ENCODE measurements at regions not wholly inside any gene's neighbourhood (a gene's known extent, or its start where the extent isn't known, plus 50 kb on each side); places are given as distances from the start of the nearest gene placed in this dataset.

DNA sequence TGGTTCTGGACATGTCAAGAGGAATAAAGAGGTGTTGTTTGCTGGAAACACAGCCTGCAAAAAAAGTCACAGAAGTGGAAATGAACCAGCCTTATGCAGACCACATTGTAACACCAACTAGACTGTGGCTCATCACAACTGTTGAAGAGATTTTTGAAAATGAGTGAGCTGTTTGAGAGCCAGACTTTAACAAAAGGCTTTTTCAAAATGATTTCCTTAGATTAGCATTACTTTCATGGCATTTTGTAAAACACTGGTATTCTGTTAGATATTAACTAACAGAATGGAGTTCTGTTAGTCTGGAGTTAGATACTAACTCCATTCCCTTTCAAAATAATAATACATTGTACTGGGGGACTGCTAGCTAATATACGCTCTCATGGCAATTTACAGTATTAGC lies 60.6 kb upstream of the GABRA2 start:
- ChIA-PET CTCF (no interaction called here), POLR2A (ENCODE audit: low non-redundant PET) (no interaction called here)
- DNase-seq (ENCODE audit: low spot score) = no peak
- no TSS peak for BruUV-seq (replicated peaks)
- H3K27ac ChIP-seq (ENCODE audit: low read depth, low read length, poor library complexity, severe bottlenecking) = no peak overlapping the region
- no peaks in the 10 kb centered on the region for H3K36me3 ChIP-seq (ENCODE audit: insufficient read depth, low read length, poor library complexity, severe bottlenecking)
- intact Hi-C loops (cut with micrococcal nuclease; ENCODE audit: unreplicated experiment) = no loop called here
- H3K27me3 ChIP-seq (replicated peaks; ENCODE audit: insufficient read depth, low read depth, low read length, poor library complexity) = no peaks in the 10 kb centered on the region
- H3K9me3 ChIP-seq (ENCODE audit: low read depth, low read length, poor library complexity, severe bottlenecking) = no peaks in the 10 kb centered on the region
- no peaks in the 10 kb centered on the region for H3K4me1 ChIP-seq (ENCODE audit: insufficient read depth, low read length, poor library complexity, severe bottlenecking)
- no peak overlapping the region for H3K4me3 ChIP-seq (ENCODE audit: low read depth, low read length, poor library complexity, severe bottlenecking)
- no peak for TF ChIP-seq CTCF (conservative IDR thresholded peaks at IDR 0.05; ENCODE audit: low read depth, low read length)
- no peak for TF ChIP-seq EZH2 (IDR thresholded peaks at IDR 0.05; ENCODE audit: borderline replicate concordance, low read depth, low read length, poor library complexity, severe bottlenecking)

- no peaks in the 10 kb centered on the region for H3K4me1 ChIP-seq (ENCODE audit: insufficient read depth, low read length, poor library complexity, severe bottlenecking)
- DNase-seq (ENCODE audit: low spot score) = no peak
- H3K27me3 ChIP-seq (replicated peaks; ENCODE audit: insufficient read depth, low read depth, low read length, poor library complexity) = no peaks in the 10 kb centered on the region
- BruUV-seq (replicated peaks) = no TSS peak
- TF ChIP-seq EZH2 (IDR thresholded peaks at IDR 0.05; ENCODE audit: borderline replicate concordance, low read depth, low read length, poor library complexity, severe bottlenecking) (no peak), CTCF (conservative IDR thresholded peaks at IDR 0.05; ENCODE audit: low read depth, low read length) (no peak)
- no peak overlapping the region for H3K27ac ChIP-seq (ENCODE audit: low read depth, low read length, poor library complexity, severe bottlenecking)
- POLR2A ChIA-PET (ENCODE audit: low non-redundant PET) = no interaction called here
- no peaks in the 10 kb centered on the region for H3K36me3 ChIP-seq (ENCODE audit: insufficient read depth, low read length, poor library complexity, severe bottlenecking)
- no peaks in the 10 kb centered on the region for H3K9me3 ChIP-seq (ENCODE audit: low read depth, low read length, poor library complexity, severe bottlenecking)
- CTCF ChIA-PET = no interaction called here
- no peak overlapping the region for H3K4me3 ChIP-seq (ENCODE audit: low read depth, low read length, poor library complexity, severe bottlenecking)
- intact Hi-C loops (cut with micrococcal nuclease; ENCODE audit: unreplicated experiment) = no loop called here
Measured at GRCh38 chr4:46445710-46446314, 55.9 kb upstream of the GABRA2 start.

DNA sequence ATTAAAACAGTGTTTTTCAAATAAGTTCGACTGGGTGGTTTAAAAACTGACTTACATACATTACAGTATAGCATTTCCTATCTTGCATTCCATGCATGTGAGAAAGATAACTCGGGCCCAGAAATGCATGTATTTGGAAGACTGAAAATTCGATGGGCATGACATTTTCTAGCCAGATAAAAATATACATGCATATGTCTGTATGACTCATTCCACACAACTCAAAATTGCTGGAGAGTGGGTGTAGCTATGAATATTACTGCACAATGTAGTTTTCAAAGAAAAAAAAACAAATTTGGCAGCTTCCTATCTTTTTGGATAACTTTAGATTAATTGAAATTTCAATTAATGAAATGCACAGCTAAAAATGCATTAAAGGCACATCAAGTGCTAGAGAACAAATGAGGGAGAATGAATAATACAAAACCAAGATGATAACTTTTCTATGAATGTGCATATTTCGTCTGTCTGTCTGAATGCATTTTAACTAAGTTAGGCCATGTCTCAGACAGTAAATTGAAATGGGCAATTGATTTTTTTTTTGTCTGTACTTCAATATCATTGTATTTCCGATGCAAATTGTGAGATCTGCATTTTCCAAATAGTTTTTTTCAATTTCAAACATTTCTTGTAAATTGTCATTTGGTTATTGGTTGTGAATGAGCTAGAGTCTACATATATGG lies 54.5 kb upstream of the GABRA2 start:
- no peaks in the 10 kb centered on the region for H3K27me3 ChIP-seq (replicated peaks; ENCODE audit: insufficient read depth, low read depth, low read length, poor library complexity)
- CTCF ChIA-PET = no interaction called here
- no TSS peak for BruUV-seq (replicated peaks)
- TF ChIP-seq CTCF (conservative IDR thresholded peaks at IDR 0.05; ENCODE audit: low read depth, low read length) = no peak
- TF ChIP-seq EZH2 (IDR thresholded peaks at IDR 0.05; ENCODE audit: borderline replicate concordance, low read depth, low read length, poor library complexity, severe bottlenecking) = no peak
- intact Hi-C loops (cut with micrococcal nuclease; ENCODE audit: unreplicated experiment) = no loop called here
- no peaks in the 10 kb centered on the region for H3K36me3 ChIP-seq (ENCODE audit: insufficient read depth, low read length, poor library complexity, severe bottlenecking)
- POLR2A ChIA-PET (ENCODE audit: low non-redundant PET) = no interaction called here
- peaks cover 4% of the 10 kb centered on the region for H3K9me3 ChIP-seq (ENCODE audit: low read depth, low read length, poor library complexity, severe bottlenecking)
- no peak overlapping the region for H3K4me3 ChIP-seq (ENCODE audit: low read depth, low read length, poor library complexity, severe bottlenecking)
- no peak overlapping the region for H3K27ac ChIP-seq (ENCODE audit: low read depth, low read length, poor library complexity, severe bottlenecking)
- no peak for DNase-seq (ENCODE audit: low spot score)
- H3K4me1 ChIP-seq (ENCODE audit: insufficient read depth, low read length, poor library complexity, severe bottlenecking) = no peaks in the 10 kb centered on the region

Measured in A673 (cell line).